NCI-H524 treated with DMSO at 0.1 percent for 48 hours (cell line): ENCODE measurements at regions not wholly inside any gene's neighbourhood (a gene's known extent, or its start where the extent isn't known, plus 50 kb on each side); places are given as distances from the start of the nearest gene placed in this dataset.
"Not testable (repeated sequence)": the region's sequence is repeated elsewhere in the genome, so short reads cannot be mapped to it uniquely, and the experiment has no call there.

Source experiments
- DNase-seq: peaks from one replicate; lab custom pipeline; 2025; lab: John Stamatoyannopoulos, UW

DNA sequence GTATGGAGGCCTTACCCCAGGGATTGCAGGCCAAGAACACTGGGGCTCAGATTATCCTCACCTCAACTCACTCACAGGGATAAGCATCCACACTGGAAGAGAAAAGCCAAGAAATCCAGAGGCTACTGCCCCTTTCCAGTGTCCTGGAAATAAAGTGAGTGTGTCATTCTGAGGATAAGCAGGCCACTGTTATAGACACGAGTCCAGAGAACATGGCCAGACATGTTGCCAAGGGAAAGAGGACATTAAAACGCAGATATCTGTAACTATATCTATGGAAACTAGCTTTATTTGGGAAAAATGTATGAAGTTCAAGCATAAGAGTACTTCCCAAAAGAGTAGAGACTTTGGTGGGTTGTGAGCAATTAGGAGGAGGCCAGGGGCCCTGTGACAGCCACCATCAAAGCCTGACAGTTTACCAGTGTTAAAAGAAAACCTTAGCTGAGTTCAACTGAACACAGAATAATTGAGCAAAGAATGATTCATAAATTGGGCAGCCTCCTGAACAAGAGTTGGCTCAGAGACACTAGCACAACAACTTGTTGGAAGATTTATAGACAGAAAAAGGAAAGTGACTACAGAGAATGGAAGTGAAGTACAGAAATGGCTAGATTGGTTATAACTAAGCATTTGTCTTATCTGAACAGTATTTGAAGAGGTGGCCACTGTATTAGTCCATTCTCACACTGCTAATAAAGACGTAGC lies 1222.2 kb downstream of the STIM2 start:
- no peak for DNase-seq

DNA sequence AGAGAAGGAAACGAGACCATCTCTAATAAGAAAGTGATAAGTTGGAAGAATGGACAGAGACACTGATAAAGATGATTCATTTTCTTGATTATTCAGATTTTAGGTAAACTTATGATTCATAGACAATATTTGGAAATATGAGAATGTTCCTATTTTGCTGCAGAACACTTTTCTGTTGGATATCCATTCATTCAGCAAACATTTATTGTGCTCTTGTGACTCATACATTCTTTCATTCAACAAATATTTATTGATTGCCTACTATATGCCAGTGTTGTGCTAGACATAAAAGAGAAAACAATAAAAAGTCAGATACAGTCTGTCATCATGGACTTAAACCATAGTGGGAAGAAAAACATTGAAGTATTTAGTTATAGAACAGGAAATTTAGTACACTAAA lies 1232.0 kb downstream of the STIM2 start:
- no peak for DNase-seq

GRCh38 chr4:28093071-28093470 lies 1232.4 kb downstream of the STIM2 start:
- DNase-seq: no peak

DNA sequence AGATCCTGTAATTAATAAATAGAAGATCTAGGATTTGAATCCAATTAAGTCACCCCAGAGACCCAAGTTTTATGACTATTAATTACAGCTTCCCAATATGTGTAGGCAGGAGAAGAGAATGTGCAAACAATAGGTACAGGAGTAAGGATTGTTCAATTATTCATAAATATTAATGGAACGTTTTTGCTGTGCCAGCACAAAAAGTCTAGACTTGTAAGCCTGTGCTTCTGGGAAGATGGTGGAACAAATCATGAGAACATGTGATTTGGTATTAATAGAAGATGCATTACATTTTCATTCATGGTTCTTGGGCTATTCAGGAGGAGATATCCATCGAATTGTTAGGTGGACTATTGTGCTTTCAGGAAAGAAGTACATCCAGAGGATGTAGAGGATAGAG lies 1240.9 kb downstream of the STIM2 start:
- DNase-seq: no peak

DNA sequence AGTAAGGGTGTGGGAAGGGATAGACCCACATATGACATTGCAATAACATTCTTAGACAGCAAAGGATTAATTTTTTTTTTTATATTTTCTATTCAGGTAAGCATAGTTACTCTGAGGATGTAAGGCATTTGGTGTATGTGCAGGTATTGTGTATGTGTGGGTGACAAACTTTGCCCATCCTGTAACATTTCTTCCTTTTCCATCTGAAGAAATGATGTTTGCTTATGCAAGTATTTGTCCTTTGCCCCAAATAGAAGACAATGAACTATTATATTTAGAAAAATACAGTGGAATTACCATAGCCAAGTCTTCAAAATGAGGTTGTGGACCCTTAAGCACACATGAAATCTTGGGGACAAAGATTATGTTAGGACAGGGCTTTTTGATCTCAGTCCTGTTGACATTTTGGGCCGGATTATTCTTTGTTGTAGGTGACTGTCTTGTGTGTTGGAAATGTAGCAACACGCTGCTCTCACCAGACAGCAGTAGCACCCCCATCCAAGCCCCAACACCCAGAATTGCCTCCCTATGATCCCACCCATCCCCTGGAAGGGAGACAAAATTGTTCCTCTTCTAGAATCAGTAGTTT lies 1244.7 kb downstream of the STIM2 start:
- no peak for DNase-seq

DNA sequence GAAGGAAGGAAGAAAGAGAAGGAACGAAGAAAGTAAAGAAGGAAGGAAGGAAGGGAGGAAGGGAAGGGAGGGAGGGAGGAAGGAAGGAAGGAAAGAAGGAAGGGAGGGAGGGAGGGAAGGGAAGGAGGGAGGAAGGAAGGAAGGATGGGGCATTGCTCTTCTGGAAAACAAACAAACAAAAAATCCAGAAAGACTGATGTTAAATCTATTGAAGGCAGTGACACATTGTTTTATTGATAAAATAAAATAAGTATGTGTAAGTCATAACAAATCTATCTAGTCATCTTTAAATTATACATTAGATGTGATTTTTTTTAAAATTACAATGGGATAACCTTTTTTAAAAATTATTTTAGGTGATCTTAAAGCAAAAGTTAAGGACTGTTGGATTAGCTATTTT lies 1245.5 kb downstream of the STIM2 start:
- DNase-seq: no peak

GRCh38 chr4:28109801-28110200 lies 1249.2 kb downstream of the STIM2 start:
- no peak for DNase-seq

DNA sequence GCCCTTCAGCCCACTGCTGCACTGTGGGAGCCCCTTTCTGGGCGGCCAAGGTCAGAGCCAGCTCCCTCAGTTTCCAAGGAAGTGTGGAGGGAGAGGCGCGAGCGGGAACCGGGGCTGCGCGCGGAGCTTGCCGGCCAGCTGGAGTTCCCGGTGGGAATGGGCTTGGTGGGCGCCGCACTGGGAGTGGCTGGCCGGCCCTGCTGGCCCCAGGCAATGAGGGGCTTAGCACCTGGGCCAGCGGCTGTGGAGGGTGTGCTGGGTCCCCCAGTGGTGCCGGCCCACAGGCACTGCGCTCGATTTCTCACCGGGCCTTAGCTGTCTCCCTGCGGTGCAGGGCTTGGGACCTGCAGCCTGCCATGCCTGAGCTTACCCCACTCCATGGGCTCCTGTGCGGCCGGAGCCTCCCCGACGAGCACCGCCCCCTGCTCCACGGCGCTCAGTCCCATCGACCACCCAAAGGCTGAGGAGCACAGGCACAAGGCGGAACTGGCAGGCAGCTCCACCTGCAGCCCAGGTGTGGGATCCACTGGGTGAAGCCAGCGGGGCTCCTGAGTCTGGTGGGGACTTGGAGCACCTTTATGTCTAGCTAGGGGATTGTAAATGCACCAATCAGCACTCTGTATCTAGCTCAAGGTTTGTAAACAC lies 1252.2 kb downstream of the STIM2 start:
- not testable (repeated sequence) for DNase-seq

DNA sequence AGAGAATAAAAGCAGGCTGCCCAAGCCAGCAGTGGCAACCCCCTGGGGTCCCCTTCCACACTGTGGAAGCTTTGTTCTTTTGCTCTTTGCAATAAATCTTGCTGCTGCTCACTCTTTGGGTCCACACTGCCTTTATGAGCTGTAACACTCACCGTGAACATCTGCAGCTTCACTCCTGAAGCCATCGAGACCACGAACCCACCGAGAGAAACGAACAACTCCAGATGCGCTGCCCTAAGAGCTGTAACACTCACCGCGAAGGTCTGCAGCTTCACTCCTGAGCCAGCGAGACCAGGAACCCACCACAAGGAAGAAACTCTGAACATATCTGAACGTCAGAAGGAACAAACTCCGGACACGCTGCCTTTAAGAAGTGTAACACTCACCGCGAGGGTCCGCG lies 1252.9 kb downstream of the STIM2 start:
- DNase-seq: not testable (repeated sequence)

- not testable (repeated sequence) for DNase-seq
Measured at GRCh38 chr4:28116526-28117083, 1256.0 kb downstream of the STIM2 start.

DNA sequence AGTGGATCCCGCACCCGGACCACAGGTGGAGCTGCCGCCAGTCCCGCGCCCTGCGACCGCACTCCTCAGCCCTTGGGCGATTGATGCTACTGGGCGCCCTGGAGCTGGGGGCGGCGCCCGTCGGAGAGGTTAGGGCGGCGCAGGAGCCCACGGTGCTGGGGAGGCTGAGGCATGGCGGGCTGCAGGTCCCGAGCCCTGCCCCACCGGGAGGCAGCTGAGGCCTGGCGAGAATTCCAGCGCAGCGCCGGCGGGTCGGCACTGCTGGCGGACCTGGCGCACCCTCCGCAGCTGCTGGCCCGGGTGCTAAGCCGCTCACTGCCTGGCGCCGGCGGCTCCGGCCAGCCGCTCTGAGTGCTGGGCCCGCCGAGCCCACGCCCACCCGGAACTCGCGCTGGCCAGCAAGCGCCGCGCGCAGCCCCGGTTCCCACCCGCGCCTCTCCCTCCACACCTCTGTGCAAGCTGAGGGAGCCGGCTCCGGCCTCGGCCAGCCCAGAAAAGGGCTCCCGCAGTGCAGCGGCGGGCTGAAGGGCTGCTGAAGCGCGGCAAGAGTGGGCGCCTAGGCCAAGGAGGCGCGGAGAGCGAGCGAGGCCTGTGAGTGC lies 1256.5 kb downstream of the STIM2 start:
- no peak for DNase-seq

- DNase-seq: no peak
Measured at GRCh38 chr4:28146191-28146590, 1285.5 kb downstream of the STIM2 start.

GRCh38 chr4:28148221-28148620 lies 1287.6 kb downstream of the STIM2 start:
- no peak for DNase-seq

GRCh38 chr4:28149762-28150161 lies 1289.1 kb downstream of the STIM2 start:
- no peak for DNase-seq

GRCh38 chr4:28151314-28151713 lies 1290.7 kb downstream of the STIM2 start:
- no peak for DNase-seq

DNA sequence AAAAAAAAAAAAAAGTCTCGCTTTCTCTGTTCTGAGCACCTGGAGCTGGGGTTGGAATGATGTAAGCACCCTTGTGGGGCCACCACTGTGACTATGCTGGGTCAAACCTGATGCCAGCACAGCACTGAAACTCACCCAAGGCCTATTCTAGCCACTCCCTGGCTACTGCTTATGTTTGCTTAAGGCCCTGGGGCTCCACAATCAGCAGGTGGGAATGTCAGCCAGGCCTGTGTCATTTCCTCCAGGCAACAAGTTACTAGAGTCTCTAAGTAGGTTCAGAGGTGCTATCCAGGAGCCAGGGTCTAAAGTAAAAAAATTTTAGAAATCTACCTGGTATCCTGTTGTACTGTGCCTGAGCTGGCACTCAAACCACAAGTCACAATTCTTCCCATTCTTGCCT lies 1306.8 kb downstream of the STIM2 start:
- DNase-seq: no peak

DNA sequence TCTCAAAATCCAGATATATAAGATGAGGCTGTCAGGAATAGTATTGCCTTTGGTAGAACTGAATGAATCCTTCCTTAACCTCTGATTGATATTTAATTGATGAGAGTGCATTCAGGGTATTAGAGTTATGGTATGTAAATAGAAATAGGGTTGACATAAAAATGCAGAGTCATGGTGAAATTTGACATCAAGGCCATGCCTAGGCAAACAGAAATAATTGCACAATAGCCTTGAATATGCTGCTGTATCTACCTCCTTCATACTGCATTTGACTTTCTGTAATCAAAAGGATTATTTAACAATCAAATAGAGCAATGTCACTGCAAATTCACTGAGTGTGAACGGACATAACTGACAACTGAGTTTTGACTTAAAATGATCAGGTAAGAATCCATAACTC lies 1316.3 kb downstream of the STIM2 start:
- DNase-seq: no peak

DNA sequence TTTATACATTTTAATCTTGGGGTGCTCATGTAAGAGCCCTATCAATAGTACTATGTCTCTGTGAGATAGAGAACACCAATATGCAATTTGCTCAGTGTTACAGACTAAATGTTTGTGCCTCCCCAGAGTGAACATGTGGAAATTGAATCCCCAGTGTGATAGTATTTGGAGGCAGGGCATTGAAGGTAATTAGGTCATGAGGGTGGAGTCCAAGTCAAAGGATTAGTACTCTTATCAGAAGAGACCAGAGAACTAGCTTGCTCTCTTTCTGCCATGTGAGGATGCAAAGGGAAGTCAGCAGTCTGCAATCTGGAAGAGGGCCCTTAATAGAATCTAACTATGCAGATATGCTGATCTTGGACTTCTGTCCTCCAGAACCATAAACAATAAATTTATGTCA lies 1317.0 kb downstream of the STIM2 start:
- no peak for DNase-seq

DNA sequence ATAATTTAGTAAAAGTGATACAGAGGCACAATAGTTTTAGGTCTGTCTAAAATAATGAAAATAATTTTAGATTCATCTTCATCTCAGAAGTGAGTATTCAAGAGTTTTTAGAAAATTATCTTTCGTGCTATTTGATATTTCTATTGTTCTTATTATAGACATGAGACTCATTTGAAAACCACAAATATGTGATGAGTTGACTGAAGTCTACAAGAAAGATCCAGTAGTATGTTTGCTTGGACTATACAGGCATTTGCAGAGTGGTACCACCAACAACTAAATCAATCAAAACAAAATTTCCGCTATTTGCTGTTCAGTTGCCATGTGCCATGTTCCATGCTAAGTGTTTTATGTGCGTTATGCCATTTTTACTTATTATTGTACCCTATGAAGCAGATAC lies 1318.5 kb downstream of the STIM2 start:
- DNase-seq: no peak

GRCh38 chr4:28209371-28209924 lies 1348.8 kb downstream of the STIM2 start:
- DNase-seq: no peak

- DNase-seq: no peak
Measured at GRCh38 chr4:28211676-28212470, 1351.2 kb downstream of the STIM2 start.

DNA sequence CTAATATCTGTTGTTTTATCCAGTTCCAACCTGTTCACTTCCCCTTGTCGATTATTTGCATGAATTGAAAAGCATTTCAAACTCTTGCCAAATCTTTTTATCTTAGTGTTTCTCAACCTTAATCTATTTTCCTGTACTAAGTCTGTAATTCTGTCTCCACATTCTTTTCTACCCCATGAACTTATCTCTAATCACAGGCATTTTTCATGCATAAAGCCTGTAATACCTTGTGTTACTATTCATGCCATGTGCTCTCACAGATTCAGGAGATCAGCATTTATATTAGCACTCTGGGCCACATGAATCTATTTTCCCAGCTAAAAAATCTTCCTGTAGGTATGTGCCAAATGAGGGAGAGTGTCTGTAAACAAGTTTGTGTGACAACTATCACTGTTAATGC lies 1360.9 kb downstream of the STIM2 start:
- DNase-seq: no peak
